ENCODE measurements at regions not wholly inside any gene's neighbourhood (a gene's known extent, or its start where the extent isn't known, plus 50 kb on each side); places are given as distances from the start of the nearest gene placed in this dataset.

- Mint-ChIP-seq H3K27me3 (no peaks in the 10 kb centered on the region), H3K4me3 (no peak overlapping the region), H3K36me3 (ENCODE audit: low read depth) (no peaks in the 10 kb centered on the region), H3K27ac (no peak overlapping the region), H3K4me1 (ENCODE audit: low read depth) (no peaks in the 10 kb centered on the region), H3K9me3 (no peaks in the 10 kb centered on the region)
- CTCF ChIA-PET = no interaction called here
- no peak for ATAC-seq
- DNase-seq = no peak
- TF ChIP-seq CTCF (IDR thresholded peaks at IDR 0.05) = no peak
- intact Hi-C loops (cut with micrococcal nuclease) = no loop called here
- POLR2A ChIA-PET = no interaction called here
Measured at GRCh38 chr6:126227833-126228702, 111.8 kb upstream of the CENPW start.

- DNase-seq (no peak), ATAC-seq (no peak)
- Mint-ChIP-seq H3K27me3 (no peaks in the 10 kb centered on the region), H3K4me3 (no peak overlapping the region), H3K27ac (no peak overlapping the region), H3K4me1 (ENCODE audit: low read depth) (no peaks in the 10 kb centered on the region), H3K9me3 (peaks cover 3% of the 10 kb centered on the region), H3K36me3 (ENCODE audit: low read depth) (no peaks in the 10 kb centered on the region)
- intact Hi-C loops (cut with micrococcal nuclease) = no loop called here
- POLR2A ChIA-PET = no interaction called here
- CTCF ChIA-PET = no interaction called here
- no peak for TF ChIP-seq CTCF (IDR thresholded peaks at IDR 0.05)
Measured at GRCh38 chr6:126232671-126233070, 107.2 kb upstream of the CENPW start.

- intact Hi-C loops (cut with micrococcal nuclease) = no loop called here
- TF ChIP-seq CTCF (IDR thresholded peaks at IDR 0.05) = no peak
- H3K27ac Mint-ChIP-seq = no peak overlapping the region
- no peak overlapping the region for H3K4me3 Mint-ChIP-seq
- H3K4me1 Mint-ChIP-seq (ENCODE audit: low read depth) = no peaks in the 10 kb centered on the region
- CTCF ChIA-PET = no interaction called here
- ATAC-seq (no peak), DNase-seq (no peak)
- H3K9me3 Mint-ChIP-seq = peaks cover 3% of the 10 kb centered on the region
- H3K36me3 Mint-ChIP-seq (ENCODE audit: low read depth) = no peaks in the 10 kb centered on the region
- POLR2A ChIA-PET = no interaction called here
- no peaks in the 10 kb centered on the region for H3K27me3 Mint-ChIP-seq
Measured at GRCh38 chr6:126233192-126233591, 106.7 kb upstream of the CENPW start.

- no peaks in the 10 kb centered on the region for H3K4me1 Mint-ChIP-seq (ENCODE audit: low read depth)
- H3K4me3 Mint-ChIP-seq = no peak overlapping the region
- DNase-seq = no peak
- TF ChIP-seq CTCF (IDR thresholded peaks at IDR 0.05) = no peak
- ATAC-seq = no peak
- POLR2A ChIA-PET = no interaction called here
- CTCF ChIA-PET = interaction anchor here (1.4 kb wide), 1 partner anchor 10 kb away, joined by 5 read pairs; no protein-coding TSS in a partner anchor
- peaks cover 4% of the 10 kb centered on the region for H3K36me3 Mint-ChIP-seq (ENCODE audit: low read depth)
- peaks cover 3% of the 10 kb centered on the region for H3K9me3 Mint-ChIP-seq
- H3K27me3 Mint-ChIP-seq = no peaks in the 10 kb centered on the region
- intact Hi-C loops (cut with micrococcal nuclease) = no loop called here
- H3K27ac Mint-ChIP-seq = no peak overlapping the region
Measured at GRCh38 chr6:126235363-126235762, 104.6 kb upstream of the CENPW start.

- no peaks in the 10 kb centered on the region for H3K27me3 Mint-ChIP-seq
- H3K4me1 Mint-ChIP-seq (ENCODE audit: low read depth) = no peaks in the 10 kb centered on the region
- CTCF ChIA-PET = interaction anchor here (1.8 kb wide), 1 partner anchor 9 kb away, joined by 5 read pairs; no protein-coding TSS in a partner anchor
- H3K36me3 Mint-ChIP-seq (ENCODE audit: low read depth) = no peaks in the 10 kb centered on the region
- H3K4me3 Mint-ChIP-seq = no peak overlapping the region
- H3K9me3 Mint-ChIP-seq = no peaks in the 10 kb centered on the region
- TF ChIP-seq CTCF (IDR thresholded peaks at IDR 0.05) = no peak
- POLR2A ChIA-PET = no interaction called here
- ATAC-seq (no peak), DNase-seq (no peak)
- intact Hi-C loops (cut with micrococcal nuclease) = no loop called here
- H3K27ac Mint-ChIP-seq = no peak overlapping the region
Measured at GRCh38 chr6:126245077-126245476, 94.8 kb upstream of the CENPW start.

All from activated CD8-positive, alpha-beta T cell treated with anti-CD3 and anti-CD28 coated beads for 36 hours (primary cell).